ENCODE measurements at regions not wholly inside any gene's neighbourhood (a gene's known extent, or its start where the extent isn't known, plus 50 kb on each side); places are given as distances from the start of the nearest gene placed in this dataset.

DNA sequence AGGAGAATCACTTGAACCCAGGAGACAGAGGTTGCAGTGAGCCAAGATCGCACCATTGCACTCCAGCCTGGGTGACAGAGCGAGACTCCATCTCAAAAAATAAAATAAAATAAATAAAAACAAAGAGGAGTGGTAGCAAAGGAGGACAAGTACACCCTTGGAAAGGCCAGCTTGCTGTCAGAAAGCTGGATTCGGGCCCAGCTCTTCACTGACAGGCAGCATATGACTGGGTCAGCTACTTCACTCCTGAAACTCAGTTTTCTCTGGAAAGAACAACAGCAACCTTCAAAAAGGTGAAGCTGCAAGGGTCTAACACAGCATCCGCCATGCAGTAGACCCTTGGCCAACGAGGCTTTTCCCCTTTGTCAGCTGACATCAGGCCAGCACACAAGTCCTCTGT, 156.0 kb upstream of the TIAM1 start:
- no peak for DNase-seq (ENCODE audit: low spot score)

GRCh38 chr21:31498985-31499384, 154.9 kb upstream of the TIAM1 start:
- no peak for DNase-seq (ENCODE audit: low spot score)

DNA sequence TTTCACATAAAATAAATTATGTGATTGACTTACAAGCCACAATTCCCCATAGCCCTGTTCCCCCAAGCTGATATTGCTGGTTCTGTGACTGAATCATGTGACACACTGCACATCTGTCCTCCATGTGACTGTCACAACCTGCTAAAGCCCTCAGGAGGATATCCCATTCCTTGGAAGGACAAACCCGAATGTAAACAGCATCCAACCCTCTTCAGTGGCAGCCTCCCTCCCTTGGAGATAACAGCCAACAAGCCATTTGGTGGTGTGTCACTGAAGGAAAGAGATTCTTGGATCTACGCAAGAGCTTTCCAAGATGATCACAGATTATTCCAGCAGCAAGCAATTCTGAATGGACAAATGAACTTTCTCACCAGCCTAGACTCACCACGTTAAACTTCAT, 153.9 kb upstream of the TIAM1 start:
- DNase-seq (ENCODE audit: low spot score), result no peak

- no peak for DNase-seq (ENCODE audit: low spot score)
Observed at GRCh38 chr21:31493350-31493880, 149.4 kb upstream of the TIAM1 start.

GRCh38 chr21:31491617-31492016, 147.6 kb upstream of the TIAM1 start:
- DNase-seq (ENCODE audit: low spot score), result no peak

DNA sequence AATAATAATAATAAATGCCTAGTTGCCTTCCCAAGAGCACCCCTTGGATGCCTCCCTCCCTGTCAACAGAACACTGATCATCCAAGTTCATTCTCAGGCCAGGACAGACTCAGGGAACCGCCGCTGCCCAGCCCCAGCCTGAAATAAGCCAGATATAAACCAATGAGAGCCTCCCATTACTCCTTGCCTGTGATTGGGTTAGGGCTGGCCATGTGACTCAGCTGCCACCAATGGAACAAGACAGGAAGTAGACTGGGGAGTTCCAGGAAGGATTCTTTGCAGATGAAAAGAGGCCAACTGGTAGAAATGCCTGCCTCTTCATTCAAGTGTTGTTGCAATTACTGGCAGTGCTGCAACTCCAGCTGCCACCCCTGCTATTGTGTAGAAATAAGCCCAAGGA, 146.4 kb upstream of the TIAM1 start:
- DNase-seq (ENCODE audit: low spot score), result no peak

DNA sequence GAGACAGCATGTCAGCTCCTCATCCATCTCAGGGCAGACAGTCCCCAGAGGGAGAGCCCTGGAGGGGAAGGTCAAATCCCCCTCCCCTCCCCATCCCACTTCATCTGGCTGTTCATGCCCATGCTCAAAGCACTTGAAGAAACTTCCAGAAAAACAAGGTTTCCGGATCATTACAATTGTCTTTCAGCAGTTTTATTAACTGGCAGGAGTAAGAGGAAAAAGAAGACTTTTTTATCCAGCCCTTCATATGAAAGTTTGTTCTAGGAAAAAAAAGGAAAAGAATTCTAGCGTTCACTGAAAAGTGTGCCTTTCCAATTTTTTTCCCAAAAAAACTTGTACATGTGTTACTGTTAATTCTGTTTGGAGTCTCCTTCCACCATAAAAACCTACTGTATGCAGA, 145.7 kb upstream of the TIAM1 start:
- DNase-seq (ENCODE audit: low spot score), result no peak

DNA sequence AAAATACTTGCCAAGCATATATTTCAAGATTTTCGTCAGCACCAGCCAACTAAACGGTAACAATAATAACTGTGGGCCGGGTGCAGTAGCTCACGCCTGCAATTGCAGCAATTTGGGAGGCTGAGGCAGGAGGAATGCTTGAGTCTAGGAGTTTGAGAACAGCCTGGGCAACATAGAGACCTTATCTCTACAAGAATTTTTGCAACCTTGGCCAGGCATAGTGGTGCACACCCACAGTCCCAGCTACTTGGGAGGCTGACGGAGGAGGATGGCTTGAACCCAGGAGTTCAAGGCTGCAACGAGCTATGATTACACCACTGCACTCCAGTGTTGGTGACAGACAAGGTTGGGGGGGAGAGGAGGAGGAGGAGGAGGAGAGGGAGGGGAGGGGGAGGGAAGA, 145.0 kb upstream of the TIAM1 start:
- DNase-seq (ENCODE audit: low spot score), result no peak

DNA sequence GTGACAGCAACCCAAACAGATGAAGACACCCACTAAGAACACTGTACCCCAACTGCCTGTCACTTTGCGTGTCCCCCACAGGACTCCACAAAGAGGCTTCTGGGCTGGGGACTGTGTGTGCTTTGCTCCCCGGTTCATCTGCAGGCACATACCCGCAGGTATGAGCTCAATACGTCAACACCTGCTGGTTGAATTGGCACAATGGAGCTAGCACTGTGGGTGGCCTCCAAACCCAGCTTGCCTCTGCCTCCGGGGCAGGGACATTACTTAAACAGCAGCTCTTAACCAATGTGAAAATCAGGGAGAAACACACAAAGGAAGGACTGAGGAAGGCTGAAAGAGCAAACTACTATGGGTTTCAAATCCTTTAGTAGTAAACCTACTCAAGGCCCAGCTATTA, 140.2 kb upstream of the TIAM1 start:
- no peak for DNase-seq (ENCODE audit: low spot score)

DNA sequence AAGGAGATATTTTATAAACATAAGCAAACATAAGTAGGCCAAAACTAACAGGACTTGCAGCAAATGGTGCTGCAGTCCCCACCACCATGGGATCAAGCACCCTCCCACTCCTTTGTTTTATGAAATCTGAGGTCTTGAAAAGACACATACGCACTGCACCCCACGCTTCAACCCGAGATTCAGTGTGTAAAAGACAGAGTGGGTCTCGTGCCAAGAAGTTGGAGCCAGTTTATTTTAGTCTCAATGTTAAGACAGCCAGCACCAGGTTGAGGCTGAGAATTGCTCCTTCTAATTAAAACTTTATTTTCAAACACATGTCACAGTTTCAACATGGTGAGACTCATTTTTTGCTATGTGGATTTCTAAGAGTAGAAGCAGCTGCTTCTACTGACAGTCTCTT, 139.1 kb upstream of the TIAM1 start:
- no peak for DNase-seq (ENCODE audit: low spot score)

DNA sequence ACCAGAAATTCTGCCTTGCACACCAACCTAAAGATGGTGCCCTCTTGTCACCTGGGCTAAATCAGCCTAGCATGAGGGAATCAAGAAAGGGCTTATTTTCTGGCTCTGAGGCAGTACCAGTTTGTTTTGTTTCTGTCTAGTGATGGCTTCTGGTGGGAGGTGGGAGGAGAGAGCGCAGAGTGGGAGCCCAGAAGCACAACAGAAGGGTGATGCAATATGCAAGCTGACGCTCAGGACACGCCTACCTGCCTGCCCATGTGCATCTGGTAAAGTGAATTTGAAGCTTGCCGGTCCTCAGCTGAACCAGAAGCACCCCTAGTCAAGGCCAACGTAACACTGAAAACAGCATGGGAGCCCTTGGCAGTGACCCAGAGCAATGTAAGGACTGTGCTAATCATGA, 138.4 kb upstream of the TIAM1 start:
- DNase-seq (ENCODE audit: low spot score), result no peak

DNA sequence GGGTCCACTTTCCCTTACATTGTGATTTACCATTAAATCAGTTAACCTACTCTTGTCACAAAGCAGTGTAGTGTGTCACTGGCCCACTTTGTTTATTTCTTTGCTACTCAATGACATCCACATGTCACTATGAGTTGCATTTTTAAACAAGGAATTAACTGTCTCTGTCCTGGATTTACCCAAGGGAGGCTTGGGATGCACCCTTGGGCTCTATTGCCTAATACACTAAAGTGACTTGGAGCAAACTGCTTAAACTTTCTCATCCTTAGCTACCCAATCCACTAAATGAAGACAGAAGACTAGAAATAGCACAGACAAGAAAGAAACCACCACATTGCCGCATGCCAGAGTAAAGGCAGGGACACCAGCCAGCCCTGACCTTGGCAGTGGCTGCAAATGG, 136.2 kb upstream of the TIAM1 start:
- no peak for DNase-seq (ENCODE audit: low spot score)

GRCh38 chr21:31479714-31480113, 135.7 kb upstream of the TIAM1 start:
- no peak for DNase-seq (ENCODE audit: low spot score)

GRCh38 chr21:31479222-31479621, 135.2 kb upstream of the TIAM1 start:
- no peak for DNase-seq (ENCODE audit: low spot score)

- DNase-seq (ENCODE audit: low spot score), result no peak
Observed at GRCh38 chr21:31476263-31477022, 132.4 kb upstream of the TIAM1 start.

DNA sequence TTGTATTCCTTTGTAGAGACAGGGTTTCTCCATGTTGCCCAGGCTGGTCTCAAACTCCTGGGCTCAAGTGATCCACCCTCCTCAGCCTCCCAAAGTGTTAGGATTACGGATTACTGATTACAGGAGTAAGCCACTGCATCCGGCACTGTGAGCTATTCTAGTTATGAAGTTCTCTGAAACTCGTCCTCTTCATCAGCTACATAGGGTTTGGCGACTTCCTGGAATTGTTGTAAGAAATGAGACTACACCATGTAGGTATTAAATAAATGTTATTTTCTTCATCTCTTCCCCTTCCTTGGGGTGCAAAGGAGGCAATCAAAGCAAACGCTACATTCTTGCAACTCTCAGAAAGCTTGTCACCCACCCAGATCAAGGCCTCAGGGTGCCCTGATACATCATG, 131.2 kb upstream of the TIAM1 start:
- DNase-seq (ENCODE audit: low spot score), result no peak

DNA sequence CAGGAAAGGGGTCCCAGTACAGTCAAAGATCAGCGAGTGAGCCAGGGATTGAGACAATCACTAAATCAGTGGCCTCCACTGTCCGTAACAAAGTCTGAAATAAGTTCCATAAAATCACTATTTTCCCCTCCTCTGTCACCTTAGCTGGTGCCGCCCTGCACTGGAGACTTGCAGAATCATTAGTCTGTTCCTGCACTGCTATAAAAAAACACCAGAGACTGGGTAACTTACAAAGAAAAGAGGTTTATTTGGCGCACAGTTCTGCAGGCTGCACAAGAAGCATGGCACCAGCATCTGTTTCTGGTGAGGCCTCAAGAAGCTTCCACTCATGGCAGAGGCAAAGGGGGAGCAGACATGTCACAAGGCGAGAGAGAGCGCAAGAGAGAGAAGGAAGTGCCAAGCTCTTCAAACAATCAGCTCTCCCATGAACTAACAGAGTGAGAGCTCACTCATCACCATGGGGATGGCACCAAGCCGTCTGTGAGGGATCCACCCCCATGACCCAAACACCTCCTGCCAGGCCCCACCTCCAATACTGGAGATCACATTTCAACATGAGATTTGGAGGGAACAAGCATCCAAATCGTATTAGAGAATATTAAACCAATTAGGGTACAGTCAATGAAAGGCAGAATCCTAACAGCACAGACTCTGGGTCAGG, 129.8 kb upstream of the TIAM1 start:
- no peak for DNase-seq (ENCODE audit: low spot score)

DNA sequence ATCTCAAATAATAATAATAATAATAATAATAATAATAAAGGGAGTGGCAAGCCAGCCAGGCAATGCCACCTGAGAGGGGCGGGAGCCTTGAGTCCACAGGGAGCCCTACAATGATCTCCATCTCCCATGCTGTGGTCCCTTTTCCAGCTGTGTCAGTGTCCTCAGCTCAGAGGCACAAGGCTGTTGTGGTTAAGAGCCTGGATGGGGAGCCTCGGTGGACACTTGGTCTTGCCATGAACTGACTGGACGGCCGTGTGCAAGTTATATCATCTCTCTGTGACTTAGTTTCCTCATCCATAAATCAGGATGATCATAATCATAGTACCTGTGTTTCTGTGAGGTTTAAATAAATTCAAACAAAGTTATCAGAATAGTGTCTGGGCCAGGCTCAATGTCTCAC, 127.8 kb upstream of the TIAM1 start:
- no peak for DNase-seq (ENCODE audit: low spot score)

GRCh38 chr21:31470896-31471694, 127.0 kb upstream of the TIAM1 start:
- no peak for DNase-seq (ENCODE audit: low spot score)

- DNase-seq (ENCODE audit: low spot score), result no peak
Observed at GRCh38 chr21:31460980-31461379, 116.9 kb upstream of the TIAM1 start.

DNA sequence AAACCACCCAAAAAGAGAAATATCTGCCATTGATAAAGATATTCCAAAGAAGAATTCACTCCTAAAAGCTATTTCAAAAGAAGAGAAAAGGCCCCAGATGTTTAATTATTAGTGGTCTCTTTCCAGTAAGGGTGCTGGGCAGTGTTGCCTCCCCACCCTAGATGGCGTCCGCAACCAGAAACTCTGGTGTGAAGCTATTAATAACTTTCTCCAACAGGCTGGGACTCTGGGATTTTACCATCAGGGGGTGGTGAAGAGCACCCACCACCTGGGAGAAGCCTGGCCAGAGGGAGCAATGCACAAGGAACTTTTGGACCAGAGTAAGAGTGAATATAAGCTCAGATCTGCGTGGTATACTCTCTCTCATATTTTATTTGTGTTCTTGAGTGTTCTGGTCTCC, 115.4 kb upstream of the TIAM1 start:
- no peak for DNase-seq (ENCODE audit: low spot score)

GRCh38 chr21:31457675-31458074, 113.6 kb upstream of the TIAM1 start:
- DNase-seq (ENCODE audit: low spot score), result no peak

GRCh38 chr21:31456201-31456600, 112.1 kb upstream of the TIAM1 start:
- DNase-seq (ENCODE audit: low spot score), result no peak

Measured in mucosa of gallbladder (tissue), 1 donor.